GM12878 (cell line): ENCODE measurements at regions not wholly inside any gene's neighbourhood (a gene's known extent, or its start where the extent isn't known, plus 50 kb on each side); places are given as distances from the start of the nearest gene placed in this dataset.

Source experiments
- ATAC-seq: fragments of 200-7000 bp; cut with Tn5 transposase; 3 replicates; pipeline ENCODE4 v1.9.1; 2020; ENCODE audit warnings: mild to moderate bottlenecking, moderate library complexity
- BruUV-seq: library from RNA; stranded (reverse); fragments of 400-500 nt; replicated peaks from 2 replicates; lab custom pipeline; 2021; lab: Mats Ljungman, UMichigan
- CTCF ChIA-PET: fragments of 300-600 bp; sonication (Branson Sonifier 250); formaldehyde crosslinking; extraction: SDS; loops from one replicate; lab custom pipeline; 2021; ENCODE audit warnings: inconsistent platforms; lab: Yijun Ruan, JAX
- POLR2A ChIA-PET: fragments of 350-600 bp; formaldehyde crosslinking; extraction: SDS; loops from one replicate; lab custom pipeline; 2021; ENCODE audit warnings: inconsistent platforms; lab: Charles Lee
- RAD21 ChIA-PET: fragments of 300-600 bp; sonication (Branson Sonifier 250); formaldehyde crosslinking; loops from one replicate; lab custom pipeline; 2023; ENCODE audit warnings: antibody characterized with exemption; ENCODE audit not compliant: unreplicated experiment; lab: Charles Lee
- SMC1A ChIA-PET: fragments of 300-600 bp; sonication (Branson Sonifier 250); formaldehyde crosslinking; loops from one replicate; lab custom pipeline; 2023; ENCODE audit not compliant: unreplicated experiment, uncharacterized antibody; lab: Charles Lee
- DNase-seq: peaks from one replicate; pipeline ENCODE4 v3.0.0-alpha.2; 2011; ENCODE audit warnings: low read depth, low spot score
- FAIRE-seq: peaks from 3 replicates; lab custom pipeline; 2011; peaks lifted over from hg19 to GRCh38; lab: Jason Lieb, UNC
- H2AFZ ChIP-seq: 2 replicates; pipeline ENCODE4 v1.6.0; 2011; ENCODE audit warnings: low read depth, low read length, control low read depth; ENCODE audit not compliant: control insufficient read depth
- H3K27ac ChIP-seq: 2 replicates; pipeline ENCODE4 v1.5.1; 2011; ENCODE audit warnings: control low read depth; ENCODE audit not compliant: control insufficient read depth, insufficient read depth
- H3K27me3 ChIP-seq, 2 experiments: replicated peaks in 1 of 2; 2 replicates each; pipeline versions ENCODE4 v1.6.0 to v1.6.1; 2011; ENCODE audit warnings: low read length in 1 of 2; ENCODE audit not compliant: control insufficient read depth in 2 of 2, insufficient read depth in 2 of 2
- H3K36me3 ChIP-seq, 2 experiments: 2 replicates each; pipeline ENCODE4 v1.5.1; 2011; ENCODE audit warnings: low read length in 1 of 2; ENCODE audit not compliant: control insufficient read depth in 2 of 2, insufficient read depth in 2 of 2
- H3K4me1 ChIP-seq: 2 replicates; pipeline ENCODE4 v1.6.1; 2011; ENCODE audit warnings: mild to moderate bottlenecking, low read length, moderate library complexity, mixed read lengths; ENCODE audit not compliant: control insufficient read depth, insufficient read depth
- H3K4me2 ChIP-seq: 2 replicates; pipeline ENCODE4 v1.6.0; 2011; ENCODE audit warnings: control low read depth; ENCODE audit not compliant: control insufficient read depth, insufficient read depth
- H3K4me3 ChIP-seq: fragments of 200-600 bp; sonication (generic); 2 replicates; pipeline ENCODE4 v1.5.1; 2016
- H3K79me2 ChIP-seq: 2 replicates; pipeline ENCODE4 v1.6.0; 2011; ENCODE audit warnings: low read length; ENCODE audit not compliant: control insufficient read depth, insufficient read depth
- H3K9ac ChIP-seq: 2 replicates; pipeline ENCODE4 v1.8.0; 2011; ENCODE audit warnings: low read length, control low read depth, mixed read lengths; ENCODE audit not compliant: control insufficient read depth, insufficient read depth
- H3K9me3 ChIP-seq: replicated peaks from 3 replicates; pipeline ENCODE4 v1.5.1; 2011; ENCODE audit warnings: mild to moderate bottlenecking, low read length; ENCODE audit not compliant: control insufficient read depth, insufficient read depth
- H4K20me1 ChIP-seq: 2 replicates; pipeline ENCODE4 v1.6.0; 2011; ENCODE audit not compliant: control insufficient read depth, insufficient read depth
- HCFC1 ChIP-seq: fragments of 150-350 bp; IDR thresholded peaks from 2 replicates; pipeline ENCODE4 v1.6.1; 2014; ENCODE audit warnings: low read length
- IRF4 ChIP-seq: IDR thresholded peaks from 2 replicates; pipeline ENCODE4 v1.6.1; 2011; ENCODE audit warnings: low read depth, low read length
- NFYA ChIP-seq: IDR thresholded peaks from 2 replicates; pipeline ENCODE4 v1.6.1; 2011; ENCODE audit warnings: low read depth, mild to moderate bottlenecking, low read length, improper control_type of control experiment, borderline replicate concordance
- RAD21 ChIP-seq: IDR thresholded peaks from 2 replicates; pipeline ENCODE4 v1.6.1; 2011; ENCODE audit warnings: mild to moderate bottlenecking, low read depth, low read length, moderate library complexity; ENCODE audit not compliant: insufficient read depth
- RUNX3 ChIP-seq: IDR thresholded peaks from 2 replicates; pipeline ENCODE4 v1.6.1; 2012; ENCODE audit warnings: low read length, inconsistent platforms
- SMC3 ChIP-seq: IDR thresholded peaks from 2 replicates; pipeline ENCODE4 v1.6.1; 2011; ENCODE audit warnings: low read length, improper control_type of control experiment, borderline replicate concordance
- YY1 ChIP-seq: IDR thresholded peaks from 2 replicates; pipeline ENCODE4 v1.6.1; 2011; ENCODE audit warnings: low read depth, mild to moderate bottlenecking, low read length
- WGBS: methylation state at CpG from one replicate; pipeline ENCODE4 v1.1.6; 2016; ENCODE audit warnings: low lambda C conversion rate; ENCODE audit not compliant: insufficient replicate concordance, insufficient coverage; ENCODE audit errors: missing lambda C conversion rate; 5-methylcytosine and 5-hydroxymethylcytosine counted together
- in situ Hi-C: fragments of 300-500 bp; cut with MboI; formaldehyde crosslinking; loops from 9 replicates; pipeline ENCODE4 v1.14.3; 2018; ENCODE audit warnings: mixed read lengths
- intact Hi-C: fragments of 100-400 bp; cut with micrococcal nuclease; formaldehyde crosslinking; loops from one replicate; pipeline ENCODE4 v1.14.2; 2022; ENCODE audit not compliant: unreplicated experiment
- TF ChIP-seq, protein P1 (sequence below), 3 experiments: IDR thresholded peaks in 2 of 3; conservative IDR thresholded peaks in 1 of 3; 2 replicates each; pipeline ENCODE4 v1.5.1; 2011; ENCODE audit warnings: low read depth in 3 of 3, low read length in 3 of 3, mild to moderate bottlenecking in 3 of 3, control low read depth in 2 of 3, moderate library complexity in 2 of 3, inconsistent platforms in 1 of 3, mixed read lengths in 1 of 3; ENCODE audit not compliant: control insufficient read depth in 2 of 3, insufficient read depth in 1 of 3; ENCODE audit errors: extremely low read depth in 1 of 3

DNA sequence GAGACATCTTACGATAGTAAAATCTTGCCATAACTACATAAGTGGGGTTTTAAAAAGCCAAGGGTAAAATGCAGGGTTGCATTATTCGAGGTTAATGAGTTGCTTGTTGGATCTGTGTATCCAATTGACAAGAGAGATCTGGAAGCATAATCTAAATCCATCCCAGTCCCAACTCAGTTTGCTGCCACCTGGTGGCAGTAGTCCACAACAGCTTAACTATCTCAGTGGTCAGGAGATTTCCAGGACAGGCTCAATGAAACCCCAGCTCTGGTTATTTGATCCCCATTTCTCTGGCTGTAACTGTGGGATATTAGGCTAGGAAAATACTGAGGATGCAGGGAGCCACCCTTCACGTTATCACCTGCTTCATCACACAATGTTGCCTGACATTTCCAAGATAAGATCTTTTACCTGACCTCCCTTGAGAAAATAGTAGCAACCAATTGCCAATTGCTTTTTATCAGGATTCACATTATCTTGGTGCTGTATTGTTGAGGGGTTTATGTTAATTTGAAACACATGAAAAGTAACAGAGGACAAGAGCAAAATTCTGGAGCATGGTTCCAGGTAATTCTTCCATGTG is 88.2 kb upstream of the TNIP3 start:
- no peaks in the 10 kb centered on the region for H3K9me3 ChIP-seq
- no TSS peak for BruUV-seq
- H4K20me1 ChIP-seq: no peaks in the 10 kb centered on the region
- H3K79me2 ChIP-seq: no peaks in the 10 kb centered on the region
- no peak overlapping the region; the same call in 1 of the 2 replicates for H2AFZ ChIP-seq
- ATAC-seq (peak; percentile 54), DNase-seq (no peak), FAIRE-seq (peak; percentile 88)
- peaks cover 7% of the 10 kb centered on the region for H3K4me1 ChIP-seq
- ChIA-PET SMC1A (interaction anchor here (1.0 to 8.8 kb wide), 4 partner anchors 53 to 62 kb away, joined by 3 to 121 read pairs (median 28); no protein-coding TSS in a partner anchor), CTCF (interaction anchor here (0.6 to 11.7 kb wide), 19 partner anchors 9 to 365 kb away, joined by 3 to 225 read pairs (median 4); no protein-coding TSS in a partner anchor), POLR2A (interaction anchor here (1.9 kb wide), 1 partner anchor 60 kb away, joined by 4 read pairs; no protein-coding TSS in a partner anchor), RAD21 (interaction anchor here (0.7 to 3.5 kb wide), 5 partner anchors 53 to 67 kb away, joined by 3 to 53 read pairs (median 4); no protein-coding TSS in a partner anchor)
- intact Hi-C loops: loop anchor here (1.0 to 2.0 kb wide), 2 partner anchors 54 to 60 kb away; no protein-coding TSS in a partner anchor
- peak; percentile 15; the same call in 1 of the 2 replicates for TF ChIP-seq RUNX3
- TF ChIP-seq HCFC1: no peak
- TF ChIP-seq RAD21: peak; percentile 77
- TF ChIP-seq SMC3: peak; percentile 94
- TF ChIP-seq NFYA: no peak
- peak; percentile 48; the same call in 1 of the 2 replicates for TF ChIP-seq YY1
- 0 out of 2 replicates have a peak, but pooled peaks have one; percentile 23 for TF ChIP-seq IRF4
- TF ChIP-seq, protein P1, sequence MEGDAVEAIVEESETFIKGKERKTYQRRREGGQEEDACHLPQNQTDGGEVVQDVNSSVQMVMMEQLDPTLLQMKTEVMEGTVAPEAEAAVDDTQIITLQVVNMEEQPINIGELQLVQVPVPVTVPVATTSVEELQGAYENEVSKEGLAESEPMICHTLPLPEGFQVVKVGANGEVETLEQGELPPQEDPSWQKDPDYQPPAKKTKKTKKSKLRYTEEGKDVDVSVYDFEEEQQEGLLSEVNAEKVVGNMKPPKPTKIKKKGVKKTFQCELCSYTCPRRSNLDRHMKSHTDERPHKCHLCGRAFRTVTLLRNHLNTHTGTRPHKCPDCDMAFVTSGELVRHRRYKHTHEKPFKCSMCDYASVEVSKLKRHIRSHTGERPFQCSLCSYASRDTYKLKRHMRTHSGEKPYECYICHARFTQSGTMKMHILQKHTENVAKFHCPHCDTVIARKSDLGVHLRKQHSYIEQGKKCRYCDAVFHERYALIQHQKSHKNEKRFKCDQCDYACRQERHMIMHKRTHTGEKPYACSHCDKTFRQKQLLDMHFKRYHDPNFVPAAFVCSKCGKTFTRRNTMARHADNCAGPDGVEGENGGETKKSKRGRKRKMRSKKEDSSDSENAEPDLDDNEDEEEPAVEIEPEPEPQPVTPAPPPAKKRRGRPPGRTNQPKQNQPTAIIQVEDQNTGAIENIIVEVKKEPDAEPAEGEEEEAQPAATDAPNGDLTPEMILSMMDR (IDR thresholded peaks at IDR 0.05 in 2 of 3, conservative IDR thresholded peaks at IDR 0.05 in 1 of 3; ENCODE audit: control insufficient read depth in 2 of 3, extremely low read depth in 1 of 3, insufficient read depth in 1 of 3, low read depth in 3 of 3, low read length in 3 of 3): peak; percentile 77 to 81 (median 81)
- H3K4me2 ChIP-seq: no peak overlapping the region
- no peak overlapping the region for H3K4me3 ChIP-seq
- in situ Hi-C loops: loop anchor here (5.0 kb wide), 1 partner anchor 60 kb away; no protein-coding TSS in a partner anchor
- WGBS: 33% methylated on average over 3 of the region's 3 CpGs
- H3K9ac ChIP-seq: no peak overlapping the region
- H3K27ac ChIP-seq: no peak overlapping the region
- no peaks in the 10 kb centered on the region for H3K36me3 ChIP-seq
- no peaks in the 10 kb centered on the region for H3K27me3 ChIP-seq
